Mesenchymal stem cell (in vitro differentiated cells and primary cell): ENCODE measurements at regions not wholly inside any gene's neighbourhood (a gene's known extent, or its start where the extent isn't known, plus 50 kb on each side); places are given as distances from the start of the nearest gene placed in this dataset.
"Not testable (repeated sequence)": the region's sequence is repeated elsewhere in the genome, so short reads cannot be mapped to it uniquely, and the experiment has no call there.

ENCODE experiments used
- DNase-seq: peaks from one replicate; pipeline ENCODE4 v3.0.0-alpha.2; 2013
- H2AFZ ChIP-seq: one replicate; pipeline ENCODE4 v1.6.1; 2013; ENCODE audit warnings: low read depth, mild to moderate bottlenecking, control low read depth, inconsistent platforms, low read length, moderate library complexity
- H2AK5ac ChIP-seq: 2 replicates; pipeline ENCODE4 v1.6.1; 2013; ENCODE audit warnings: low read length, moderate library complexity, mild to moderate bottlenecking, inconsistent platforms; ENCODE audit not compliant: severe bottlenecking
- H2BK120ac ChIP-seq: one replicate; pipeline ENCODE4 v1.6.1; 2013; ENCODE audit warnings: low read depth, mild to moderate bottlenecking, inconsistent platforms, low read length, moderate library complexity
- H2BK12ac ChIP-seq, 2 experiments: one replicate each; pipeline ENCODE4 v1.6.1; 2013; ENCODE audit warnings: inconsistent platforms in 2 of 2, low read length in 2 of 2, mild to moderate bottlenecking in 2 of 2, moderate library complexity in 2 of 2, control low read depth in 1 of 2
- H2BK15ac ChIP-seq: one replicate; pipeline ENCODE4 v1.6.1; 2013; ENCODE audit warnings: mild to moderate bottlenecking, low read depth, inconsistent platforms; ENCODE audit not compliant: poor library complexity, severe bottlenecking
- H2BK5ac ChIP-seq: 2 replicates; pipeline ENCODE4 v1.6.1; 2013; ENCODE audit warnings: low read depth, mild to moderate bottlenecking, low read length, control low read depth, inconsistent platforms; ENCODE audit not compliant: poor library complexity, severe bottlenecking
- H3K14ac ChIP-seq, 2 experiments: one replicate each; pipeline ENCODE4 v1.6.1; 2013; ENCODE audit warnings: inconsistent platforms in 2 of 2, low read length in 2 of 2, control low read depth in 1 of 2, mild to moderate bottlenecking in 1 of 2, moderate library complexity in 1 of 2
- H3K18ac ChIP-seq, 2 experiments: one replicate each; pipeline ENCODE4 v1.6.1; 2013; ENCODE audit warnings: inconsistent platforms in 2 of 2, low read length in 2 of 2, control low read depth in 1 of 2, low read depth in 1 of 2, mild to moderate bottlenecking in 1 of 2
- H3K23ac ChIP-seq, 2 experiments: one replicate each; pipeline ENCODE4 v1.6.1; 2013; ENCODE audit warnings: inconsistent platforms in 2 of 2, low read length in 2 of 2, mild to moderate bottlenecking in 2 of 2, moderate library complexity in 2 of 2, control low read depth in 1 of 2
- H3K27ac ChIP-seq: 2 replicates; pipeline ENCODE4 v1.5.1; 2013; ENCODE audit warnings: mild to moderate bottlenecking, moderate library complexity, low read length, control low read depth, inconsistent platforms; ENCODE audit not compliant: poor library complexity, severe bottlenecking
- H3K27me3 ChIP-seq, 2 experiments: 2 replicates each; pipeline versions ENCODE4 v1.6.1 to v1.7.0; 2013; ENCODE audit warnings: low read length in 2 of 2, mild to moderate bottlenecking in 2 of 2, moderate library complexity in 2 of 2, control low read depth in 1 of 2, inconsistent platforms in 1 of 2; ENCODE audit not compliant: control insufficient read depth in 1 of 2, insufficient read depth in 1 of 2
- H3K36me3 ChIP-seq, 2 experiments: 2 replicates each; pipeline versions ENCODE4 v1.6.1 to v1.7.0; 2013; ENCODE audit warnings: low read length in 2 of 2, control low read depth in 1 of 2, inconsistent platforms in 1 of 2, low read depth in 1 of 2, mild to moderate bottlenecking in 1 of 2; ENCODE audit not compliant: insufficient read depth in 2 of 2, control insufficient read depth in 1 of 2
- H3K4ac ChIP-seq, 2 experiments: one replicate each; pipeline ENCODE4 v1.6.1; 2013; ENCODE audit warnings: inconsistent platforms in 2 of 2, low read length in 2 of 2, mild to moderate bottlenecking in 2 of 2, moderate library complexity in 2 of 2, control low read depth in 1 of 2, low read depth in 1 of 2
- H3K4me1 ChIP-seq: 2 replicates; pipeline ENCODE4 v1.6.1; 2013; ENCODE audit warnings: low read depth, low read length, control low read depth; ENCODE audit not compliant: control insufficient read depth, insufficient read depth
- H3K4me2 ChIP-seq: 2 replicates; pipeline ENCODE4 v1.6.1; 2013; ENCODE audit warnings: low read length, mild to moderate bottlenecking, inconsistent platforms; ENCODE audit not compliant: poor library complexity, severe bottlenecking
- H3K4me3 ChIP-seq, 2 experiments: 2 replicates each; pipeline versions ENCODE4 v1.5.1 to v1.7.0; 2013; ENCODE audit warnings: low read length in 2 of 2, mild to moderate bottlenecking in 2 of 2, control low read depth in 1 of 2, low read depth in 1 of 2; ENCODE audit not compliant: insufficient read depth in 1 of 2
- H3K79me1 ChIP-seq: replicated peaks from 2 replicates; pipeline ENCODE4 v1.6.1; 2013; ENCODE audit warnings: mild to moderate bottlenecking, control low read depth, low read length, inconsistent platforms; ENCODE audit not compliant: poor library complexity, severe bottlenecking
- H3K9ac ChIP-seq: 2 replicates; pipeline ENCODE4 v1.7.0; 2013; ENCODE audit warnings: mild to moderate bottlenecking, low read length, moderate library complexity
- H3K9me3 ChIP-seq: 2 replicates; pipeline ENCODE4 v1.7.0; 2013; ENCODE audit warnings: mild to moderate bottlenecking, low read length; ENCODE audit not compliant: control insufficient read depth
- H4K8ac ChIP-seq: one replicate; pipeline ENCODE4 v1.6.1; 2013; ENCODE audit warnings: inconsistent platforms, mild to moderate bottlenecking, low read length, moderate library complexity
- H4K91ac ChIP-seq: one replicate; pipeline ENCODE4 v1.6.1; 2013; ENCODE audit warnings: mild to moderate bottlenecking, low read length, inconsistent platforms
- WGBS: methylation state at CpG from one replicate; pipeline ENCODE4 v1.1.7; 2013; ENCODE audit warnings: mixed read lengths; 5-methylcytosine and 5-hydroxymethylcytosine counted together

GRCh38 chrX:115394806-115395205, 105.3 kb downstream of the LUZP4 start:
- not testable (repeated sequence) for H2BK12ac ChIP-seq, H4K91ac ChIP-seq, H3K23ac ChIP-seq, H3K27ac ChIP-seq, H3K36me3 ChIP-seq, H2AFZ ChIP-seq, H3K4me3 ChIP-seq, H3K4ac ChIP-seq, H2AK5ac ChIP-seq, H3K18ac ChIP-seq, H4K8ac ChIP-seq, H2BK120ac ChIP-seq, H2BK5ac ChIP-seq, H3K4me2 ChIP-seq, H3K9ac ChIP-seq, H2BK15ac ChIP-seq, H3K9me3 ChIP-seq, H3K14ac ChIP-seq, DNase-seq, H3K79me1 ChIP-seq, H3K4me1 ChIP-seq
- H3K27me3 ChIP-seq, result peaks cover 0 to 33% of the 10 kb centered on the region in 2 experiments
- WGBS, result 100% methylated on average over 3 of the region's 4 CpGs

- Histone ChIP-seq H2BK12ac (no peak overlapping the region), H3K4me3 (no peak overlapping the region), H3K27me3 (peaks cover 0 to 42% of the 10 kb centered on the region in 2 experiments), H2BK15ac (no peak overlapping the region), H2BK120ac (no peak overlapping the region), H2BK5ac (no peak overlapping the region), H3K9ac (no peak overlapping the region), H3K36me3 (no peaks in the 10 kb centered on the region), H3K4me2 (no peak overlapping the region), H3K14ac (no peak overlapping the region), H3K23ac (no peak overlapping the region), H3K18ac (no peak overlapping the region), H2AK5ac (no peak overlapping the region), H4K8ac (no peak overlapping the region), H3K4me1 (peaks cover 2% of the 10 kb centered on the region), H3K79me1 (no peaks in the 10 kb centered on the region), H4K91ac (no peak overlapping the region), H3K27ac (no peak overlapping the region), H2AFZ (no peak overlapping the region), H3K4ac (no peak overlapping the region), H3K9me3 (no peaks in the 10 kb centered on the region)
- DNase-seq, result no peak
- WGBS, result no CpG with 5 or more reads among the region's 2 CpGs
Observed at GRCh38 chrX:115399306-115399705, 109.8 kb downstream of the LUZP4 start.

GRCh38 chrX:115400960-115401359, 111.4 kb downstream of the LUZP4 start:
- H3K14ac ChIP-seq, result no peak overlapping the region
- DNase-seq, result no peak
- H3K27ac ChIP-seq, result no peak overlapping the region
- no peaks in the 10 kb centered on the region for H3K36me3 ChIP-seq
- no peak overlapping the region for H3K9ac ChIP-seq
- 67% methylated on average over 3 of the region's 3 CpGs for WGBS
- peaks cover 0 to 39% of the 10 kb centered on the region in 2 experiments for H3K27me3 ChIP-seq
- no peak overlapping the region for H2BK12ac ChIP-seq
- no peak overlapping the region for H3K18ac ChIP-seq
- H3K4me2 ChIP-seq, result no peak overlapping the region
- H3K4me1 ChIP-seq, result peaks cover 2% of the 10 kb centered on the region
- no peak overlapping the region for H3K23ac ChIP-seq
- no peak overlapping the region for H2AK5ac ChIP-seq
- H3K4ac ChIP-seq, result no peak overlapping the region
- H3K9me3 ChIP-seq, result no peaks in the 10 kb centered on the region
- no peak overlapping the region for H2AFZ ChIP-seq
- H4K8ac ChIP-seq, result no peak overlapping the region
- H2BK15ac ChIP-seq, result no peak overlapping the region
- H2BK5ac ChIP-seq, result no peak overlapping the region
- no peaks in the 10 kb centered on the region for H3K79me1 ChIP-seq
- H4K91ac ChIP-seq, result no peak overlapping the region
- no peak overlapping the region for H3K4me3 ChIP-seq
- no peak overlapping the region for H2BK120ac ChIP-seq

GRCh38 chrX:115402299-115402698, 112.8 kb downstream of the LUZP4 start:
- DNase-seq, result no peak
- no peak overlapping the region for H4K8ac ChIP-seq
- H2BK5ac ChIP-seq, result no peak overlapping the region
- no peak overlapping the region for H4K91ac ChIP-seq
- no peak overlapping the region for H3K27ac ChIP-seq
- WGBS, result 95% methylated on average over 2 of the region's 2 CpGs
- H2BK120ac ChIP-seq, result no peak overlapping the region
- no peak overlapping the region for H3K4me2 ChIP-seq
- peaks cover 0 to 31% of the 10 kb centered on the region in 2 experiments for H3K27me3 ChIP-seq
- no peak overlapping the region for H3K18ac ChIP-seq
- no peaks in the 10 kb centered on the region for H3K36me3 ChIP-seq
- H3K4me3 ChIP-seq, result no peak overlapping the region
- H2BK15ac ChIP-seq, result no peak overlapping the region
- no peak overlapping the region for H2AK5ac ChIP-seq
- no peaks in the 10 kb centered on the region for H3K79me1 ChIP-seq
- no peak overlapping the region for H3K4ac ChIP-seq
- no peak overlapping the region for H3K23ac ChIP-seq
- H3K9ac ChIP-seq, result no peak overlapping the region
- no peak overlapping the region for H2AFZ ChIP-seq
- no peak overlapping the region for H3K14ac ChIP-seq
- no peaks in the 10 kb centered on the region for H3K9me3 ChIP-seq
- no peak overlapping the region for H2BK12ac ChIP-seq
- H3K4me1 ChIP-seq, result peaks cover 2% of the 10 kb centered on the region
